Iris pigment epithelial cell (primary cell): ENCODE measurements at regions not wholly inside any gene's neighbourhood (a gene's known extent, or its start where the extent isn't known, plus 50 kb on each side); places are given as distances from the start of the nearest gene placed in this dataset.
"Not testable (repeated sequence)": the region's sequence is repeated elsewhere in the genome, so short reads cannot be mapped to it uniquely, and the experiment has no call there.

ENCODE experiments used
- DNase-seq: peaks from one replicate; pipeline ENCODE4 v3.0.0-alpha.2; 2011; ENCODE audit warnings: low read depth

- not testable (repeated sequence) for DNase-seq
Observed at GRCh38 chrX:3435916-3436315, 89.5 kb upstream of the MXRA5 start.

GRCh38 chrX:3435057-3435456, 88.6 kb upstream of the MXRA5 start:
- no peak for DNase-seq

- no peak for DNase-seq
Observed at GRCh38 chrX:3428792-3429191, 82.3 kb upstream of the MXRA5 start.

- DNase-seq = no peak
Observed at GRCh38 chrX:3426552-3426951, 80.1 kb upstream of the MXRA5 start.

- DNase-seq = no peak
Observed at GRCh38 chrX:3425031-3425430, 78.6 kb upstream of the MXRA5 start.

- DNase-seq = no peak
Observed at GRCh38 chrX:3420316-3420715, 73.9 kb upstream of the MXRA5 start.

GRCh38 chrX:3415011-3415410, 68.6 kb upstream of the MXRA5 start:
- DNase-seq = no peak

- not testable (repeated sequence) for DNase-seq
Observed at GRCh38 chrX:3411626-3412025, 65.2 kb upstream of the MXRA5 start.

- DNase-seq = not testable (repeated sequence)
Observed at GRCh38 chrX:3409936-3410335, 63.5 kb upstream of the MXRA5 start.

- no peak for DNase-seq
Observed at GRCh38 chrX:3407781-3408180, 61.3 kb upstream of the MXRA5 start.

- no peak for DNase-seq
Observed at GRCh38 chrX:3407121-3407520, 60.7 kb upstream of the MXRA5 start.

GRCh38 chrX:3403748-3404147, 57.3 kb upstream of the MXRA5 start:
- peak; percentile 1 for DNase-seq
